Fibroblast of lung (primary cell): ENCODE measurements at regions not wholly inside any gene's neighbourhood (a gene's known extent, or its start where the extent isn't known, plus 50 kb on each side); places are given as distances from the start of the nearest gene placed in this dataset.

Source experiments
- CTCF ChIP-seq, 2 donors: IDR thresholded peaks in 1 of 2; conservative IDR thresholded peaks in 1 of 2; 1 replicate in 1 of 2; 2 replicates in 1 of 2; pipeline ENCODE4 v1.5.1; 2011 to 2012; ENCODE audit warnings: low read length in 2 of 2, control low read depth in 1 of 2, inconsistent platforms in 1 of 2, low read depth in 1 of 2, mild to moderate bottlenecking in 1 of 2
- EZH2 ChIP-seq: IDR thresholded peaks from 2 replicates; pipeline ENCODE4 v1.5.1; 2012; ENCODE audit warnings: low read length, control low read depth, mild to moderate bottlenecking; ENCODE audit errors: missing control alignments

- TF ChIP-seq EZH2, result no peak
- no peak for TF ChIP-seq CTCF (conservative IDR thresholded peaks at IDR 0.05 in 1 of 2, IDR thresholded peaks at IDR 0.05 in 1 of 2; ENCODE audit: low read depth in 1 of 2, low read length in 2 of 2)
These were observed 236.9 kb upstream of the HES1 start for GRCh38 chr3:193899001-193899400.
